Stimulated activated naive CD8-positive, alpha-beta T cell treated with anti-CD3 and anti-CD28 coated beads, Interleukin-15, amount 100 ng/mL, for 72 hours (primary cell): ENCODE measurements at regions not wholly inside any gene's neighbourhood (a gene's known extent, or its start where the extent isn't known, plus 50 kb on each side); places are given as distances from the start of the nearest gene placed in this dataset.
"Not testable (repeated sequence)": the region's sequence is repeated elsewhere in the genome, so short reads cannot be mapped to it uniquely, and the experiment has no call there.

Experiments
- ATAC-seq: fragments of 150-1000 bp; cut with Tn5 transposase; 2 replicates; pipeline ENCODE4 v1.10.0; 2021; ENCODE audit warnings: mild to moderate bottlenecking, moderate library complexity
- DNase-seq, 2 donors: peaks; one replicate each; pipeline ENCODE4 v3.0.0; 2021 to 2022
- H3K27ac Mint-ChIP-seq, 2 donors: one replicate each; pipeline ENCODE4 v1.8.0; 2022; ENCODE audit warnings: mild to moderate bottlenecking in 2 of 2, mixed read lengths in 2 of 2, moderate library complexity in 2 of 2
- H3K27me3 Mint-ChIP-seq: one replicate; pipeline ENCODE4 v1.8.0; 2022; ENCODE audit warnings: mixed read lengths
- H3K4me1 Mint-ChIP-seq: one replicate; pipeline ENCODE4 v1.8.0; 2022; ENCODE audit warnings: mild to moderate bottlenecking, mixed read lengths
- H3K4me3 Mint-ChIP-seq, 2 donors: one replicate each; pipeline ENCODE4 v1.8.0; 2022; ENCODE audit warnings: mild to moderate bottlenecking in 2 of 2, mixed read lengths in 2 of 2, moderate library complexity in 1 of 2
- H3K9me3 Mint-ChIP-seq, 2 donors: one replicate each; pipeline ENCODE4 v1.8.0; 2022; ENCODE audit warnings: mixed read lengths in 2 of 2

DNA sequence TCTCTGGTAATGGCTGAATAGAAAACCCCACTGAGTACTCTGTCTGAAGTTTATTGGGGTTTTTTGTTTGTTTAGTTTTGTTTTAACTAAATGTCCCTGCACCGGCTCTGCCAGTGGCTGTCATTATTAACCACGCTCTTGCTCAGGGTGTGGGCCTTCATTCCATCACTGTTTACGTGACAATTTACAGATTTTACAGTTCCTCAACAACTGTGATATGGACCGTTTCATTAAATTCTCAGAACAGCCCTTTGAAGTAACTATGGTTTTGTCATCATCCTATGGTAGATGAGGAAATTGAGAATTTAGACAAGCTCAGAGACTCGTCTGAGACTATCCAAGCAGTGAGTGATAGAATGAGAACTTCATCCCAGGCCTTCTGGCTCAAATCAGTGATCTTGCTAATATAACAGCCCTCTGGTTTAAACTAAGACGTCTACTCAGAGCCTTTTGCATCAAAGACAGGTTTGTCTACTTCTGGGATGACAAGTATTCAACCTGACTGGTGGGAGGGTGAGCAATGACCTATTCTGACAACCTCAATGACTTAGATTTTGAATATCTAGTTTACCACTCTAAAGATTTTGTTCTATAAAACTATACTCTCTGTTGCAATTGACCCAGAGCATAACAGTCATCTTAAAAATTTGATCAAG lies 77.3 kb upstream of the MAP3K1 start:
- Mint-ChIP-seq H3K9me3 (peaks cover 0 to 6% of the 10 kb centered on the region in 2 donors), H3K27me3 (no peaks in the 10 kb centered on the region), H3K27ac (no peak overlapping the region), H3K4me3 (peak overlapping the region in 1 of 2 donors; percentile 17), H3K4me1 (peaks cover 32% of the 10 kb centered on the region)
- ATAC-seq: no peak
- DNase-seq: no peak

DNA sequence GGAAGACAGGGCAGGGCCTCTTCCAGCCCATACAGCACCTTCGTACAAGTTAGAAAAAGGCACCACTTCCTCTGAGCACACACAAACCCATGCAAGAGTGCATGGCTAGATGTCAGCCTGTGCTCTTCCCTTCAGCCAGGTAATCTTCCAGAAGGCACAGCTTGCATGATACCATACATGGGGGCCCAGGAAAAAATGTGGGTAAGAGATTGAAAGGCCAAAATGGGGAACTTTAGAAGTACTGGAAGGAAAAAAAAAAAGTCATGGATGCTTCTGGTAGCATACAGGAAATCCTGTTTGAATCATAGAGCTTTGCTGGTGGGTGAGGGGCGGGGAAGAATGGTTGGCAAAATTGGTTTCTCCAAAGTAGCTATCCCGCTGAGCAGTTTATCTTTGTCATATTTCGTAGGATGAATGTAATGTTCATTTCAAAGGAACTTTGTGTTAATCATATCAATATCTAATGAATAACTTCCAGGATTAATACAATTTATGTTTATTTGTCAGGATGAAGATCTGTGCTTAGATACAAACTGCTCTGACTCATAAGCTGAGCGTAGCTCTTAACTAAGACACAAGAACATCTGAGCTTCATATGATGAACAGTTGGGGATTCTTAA lies 78.2 kb upstream of the MAP3K1 start:
- Mint-ChIP-seq H3K27me3 (no peaks in the 10 kb centered on the region), H3K9me3 (no peaks in the 10 kb centered on the region), H3K4me3 (peak overlapping the region in 1 of 2 donors; percentile 43), H3K4me1 (peaks cover 33% of the 10 kb centered on the region), H3K27ac (peak overlapping the region in 1 of 2 donors; percentile 85)
- ATAC-seq (peak; percentile 48), DNase-seq (peak in 1 of 2 donors; percentile 12)

DNA sequence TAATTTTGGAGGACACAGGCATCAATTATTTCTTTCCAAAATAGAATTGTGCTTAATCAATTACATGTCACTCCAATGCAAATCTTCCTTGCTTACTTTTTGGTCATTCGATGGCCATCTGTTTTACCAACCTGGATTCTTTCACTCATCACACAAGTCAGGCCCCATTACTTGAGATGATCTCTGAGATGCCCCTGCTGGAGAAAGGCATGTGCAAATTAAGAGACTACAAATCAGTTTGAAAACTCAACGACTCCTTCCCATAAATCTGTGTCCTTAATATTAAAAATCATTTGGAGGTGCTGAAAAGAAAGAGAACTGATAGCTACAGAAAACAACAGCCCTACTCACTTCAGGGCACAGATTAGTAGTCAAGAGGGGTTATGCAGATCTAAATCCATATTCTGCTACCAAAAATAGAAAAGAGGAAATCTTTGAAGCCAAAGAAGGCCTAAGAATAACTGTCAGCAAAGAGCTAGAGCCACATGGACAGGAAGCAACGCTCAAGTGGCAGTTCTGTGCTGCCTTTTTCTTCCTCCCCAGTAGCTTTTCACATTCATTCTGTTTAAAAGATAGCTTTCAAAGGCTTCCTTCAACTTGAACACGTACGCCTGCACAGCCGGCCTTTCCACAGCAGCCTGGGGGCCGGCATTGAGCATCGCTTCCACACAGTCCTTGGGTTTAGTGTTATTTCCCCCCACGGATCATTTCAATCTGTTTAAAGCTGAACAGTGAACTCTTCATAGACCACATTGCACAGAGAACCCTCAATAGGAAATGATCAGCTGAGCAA lies 79.3 kb upstream of the MAP3K1 start:
- DNase-seq (peak in 1 of 2 donors; percentile 5), ATAC-seq (peak; percentile 62)
- Mint-ChIP-seq H3K27ac (peak overlapping the region; percentile 85 to 89), H3K9me3 (peaks cover 0 to 3% of the 10 kb centered on the region in 2 donors), H3K4me1 (peaks cover 33% of the 10 kb centered on the region), H3K27me3 (no peaks in the 10 kb centered on the region), H3K4me3 (peak overlapping the region; percentile 3 to 43)

DNA sequence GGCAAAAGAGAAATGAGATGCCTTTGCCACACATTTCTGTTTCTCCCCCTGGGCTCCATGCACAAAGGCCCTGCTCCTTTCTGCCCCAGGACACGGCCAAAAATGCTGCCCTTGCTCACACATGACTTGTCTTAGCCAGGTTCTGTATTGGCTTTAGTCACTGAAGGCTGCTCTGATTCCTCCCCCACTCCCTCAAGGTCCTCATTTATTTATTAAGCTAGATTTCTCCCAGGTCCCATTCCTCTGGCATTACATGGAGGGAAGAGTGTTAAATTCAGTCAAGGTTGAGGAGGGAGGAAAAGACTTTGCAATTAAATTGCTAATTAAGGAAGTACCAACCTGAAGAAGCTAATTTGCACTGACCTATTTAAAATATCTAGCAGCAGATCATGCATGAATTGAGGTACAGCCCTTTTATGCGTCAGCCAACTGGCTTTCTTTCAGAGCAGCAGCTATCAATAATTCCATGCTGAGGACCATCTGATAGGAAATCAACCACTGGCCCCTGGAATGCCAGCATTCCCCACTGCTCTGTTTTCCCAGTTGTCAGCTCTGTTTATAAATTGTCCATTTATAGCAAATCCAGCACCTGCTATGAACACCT lies 81.2 kb upstream of the MAP3K1 start:
- ATAC-seq (no peak), DNase-seq (no peak)
- H3K4me1 Mint-ChIP-seq: peaks cover 33% of the 10 kb centered on the region
- no peak overlapping the region for H3K4me3 Mint-ChIP-seq
- H3K27me3 Mint-ChIP-seq: no peaks in the 10 kb centered on the region
- H3K27ac Mint-ChIP-seq: no peak overlapping the region
- H3K9me3 Mint-ChIP-seq: peaks cover 0 to 6% of the 10 kb centered on the region in 2 donors

- ATAC-seq (no peak), DNase-seq (no peak)
- no peak overlapping the region for H3K4me3 Mint-ChIP-seq
- peaks cover 0 to 6% of the 10 kb centered on the region in 2 donors for H3K9me3 Mint-ChIP-seq
- no peaks in the 10 kb centered on the region for H3K27me3 Mint-ChIP-seq
- H3K4me1 Mint-ChIP-seq: peaks cover 33% of the 10 kb centered on the region
- no peak overlapping the region for H3K27ac Mint-ChIP-seq
Measured at GRCh38 chr5:56733580-56733979, 81.8 kb upstream of the MAP3K1 start.

DNA sequence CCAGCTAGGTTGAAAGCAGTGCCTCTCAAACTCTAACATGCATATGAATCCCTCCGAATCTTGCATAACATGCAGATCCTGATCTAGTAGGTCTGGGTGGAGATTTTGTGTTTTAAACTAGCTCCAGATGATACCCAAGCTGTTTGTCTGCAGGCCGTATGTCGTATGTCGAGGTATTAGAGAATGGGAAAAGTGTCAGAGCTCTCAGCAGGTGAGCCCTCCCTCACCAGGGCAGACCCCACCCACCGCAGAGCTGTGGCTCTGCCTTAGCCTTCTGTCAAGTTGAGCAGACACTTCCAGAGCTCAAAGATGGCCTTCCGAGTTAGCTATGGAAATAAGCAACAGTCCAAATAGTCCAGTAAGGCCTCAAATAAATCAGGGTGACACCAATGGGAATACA lies 83.2 kb upstream of the MAP3K1 start:
- Mint-ChIP-seq H3K4me1 (peaks cover 29% of the 10 kb centered on the region), H3K27ac (no peak overlapping the region), H3K27me3 (no peaks in the 10 kb centered on the region), H3K4me3 (no peak overlapping the region), H3K9me3 (peaks cover 0 to 6% of the 10 kb centered on the region in 2 donors)
- DNase-seq (no peak), ATAC-seq (no peak)

DNA sequence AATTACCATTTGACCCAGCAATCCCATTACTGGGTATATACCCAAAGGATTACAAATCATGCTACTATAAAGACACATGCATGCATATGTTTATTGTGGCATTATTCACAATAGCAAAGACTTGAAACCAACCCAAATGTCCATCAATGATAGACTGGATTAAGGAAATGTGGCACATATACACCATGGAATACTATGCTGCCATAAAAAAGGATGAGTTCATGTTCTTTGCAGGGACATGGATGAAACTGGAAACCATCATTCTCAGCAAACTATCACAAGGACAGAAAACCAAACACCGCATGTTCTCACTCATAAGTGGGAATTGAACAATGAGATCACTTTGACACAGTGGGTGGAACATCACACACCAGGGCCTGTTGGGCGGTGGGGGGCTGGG lies 83.9 kb upstream of the MAP3K1 start:
- not testable (repeated sequence) for DNase-seq, H3K9me3 Mint-ChIP-seq, H3K27ac Mint-ChIP-seq, H3K27me3 Mint-ChIP-seq, H3K4me3 Mint-ChIP-seq, ATAC-seq
- peaks cover 23% of the 10 kb centered on the region for H3K4me1 Mint-ChIP-seq

DNA sequence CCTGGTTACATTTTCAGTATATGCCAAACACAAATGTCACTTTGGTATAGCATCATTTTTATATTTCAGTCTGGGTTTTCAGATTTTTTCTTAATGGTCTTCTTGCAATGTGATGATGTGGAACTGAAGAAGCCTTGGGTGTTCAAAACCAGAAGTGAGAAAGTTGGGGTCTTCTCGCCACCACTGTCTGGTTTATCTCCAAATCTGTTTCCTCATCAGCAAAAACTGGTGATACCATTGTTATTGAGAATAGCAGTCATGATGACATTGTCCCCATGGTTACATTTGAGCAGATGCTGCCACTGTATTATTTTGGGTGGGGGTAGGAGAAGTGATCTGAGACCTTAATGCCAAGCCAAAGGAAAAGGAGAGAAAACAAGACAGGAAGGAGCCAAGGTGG lies 85.9 kb upstream of the MAP3K1 start:
- H3K27ac Mint-ChIP-seq: peak overlapping the region in 1 of 2 donors; percentile 35
- peak; percentile 59 for ATAC-seq
- H3K9me3 Mint-ChIP-seq: peaks cover 0 to 6% of the 10 kb centered on the region in 2 donors
- no peaks in the 10 kb centered on the region for H3K27me3 Mint-ChIP-seq
- DNase-seq: peak in 1 of 2 donors; percentile 13
- peaks cover 12% of the 10 kb centered on the region for H3K4me1 Mint-ChIP-seq
- H3K4me3 Mint-ChIP-seq: no peak overlapping the region

DNA sequence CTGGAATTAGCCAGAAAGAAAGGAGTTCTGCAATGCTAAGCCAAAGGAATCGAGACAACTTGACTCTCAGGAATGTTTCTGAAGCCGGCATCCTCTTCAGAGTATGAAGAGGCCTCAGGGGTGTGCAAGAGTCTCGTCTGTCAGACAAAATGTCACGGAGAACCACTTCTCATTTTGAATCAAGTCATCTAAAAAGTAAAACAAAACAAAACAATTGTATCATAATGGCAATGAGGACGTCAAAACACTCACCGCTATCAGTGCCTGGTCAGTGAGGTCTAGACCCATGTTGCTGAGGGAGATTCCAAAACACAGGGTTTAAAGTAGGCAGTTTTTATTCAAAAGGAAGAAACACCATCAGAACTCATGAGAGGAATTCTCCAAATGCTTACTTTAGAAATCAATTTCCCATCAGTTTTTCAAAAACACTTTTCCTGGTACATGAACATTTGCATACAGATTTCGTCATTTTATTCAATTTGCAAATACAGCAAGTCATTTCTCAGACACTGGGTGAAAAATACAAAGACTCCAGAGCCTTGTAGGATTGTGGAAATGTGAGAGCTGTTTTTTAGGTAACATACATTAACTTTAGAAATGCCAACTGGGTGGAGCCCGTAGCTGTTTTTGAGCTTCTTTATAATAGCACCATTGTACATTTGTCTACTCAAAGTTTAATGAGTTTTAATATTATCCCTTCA lies 89.5 kb upstream of the MAP3K1 start:
- no peak overlapping the region for H3K4me3 Mint-ChIP-seq
- no peak overlapping the region for H3K27ac Mint-ChIP-seq
- ATAC-seq (no peak), DNase-seq (no peak)
- no peaks in the 10 kb centered on the region for H3K27me3 Mint-ChIP-seq
- no peaks in the 10 kb centered on the region for H3K4me1 Mint-ChIP-seq
- H3K9me3 Mint-ChIP-seq: peaks cover 0 to 1% of the 10 kb centered on the region in 2 donors

DNA sequence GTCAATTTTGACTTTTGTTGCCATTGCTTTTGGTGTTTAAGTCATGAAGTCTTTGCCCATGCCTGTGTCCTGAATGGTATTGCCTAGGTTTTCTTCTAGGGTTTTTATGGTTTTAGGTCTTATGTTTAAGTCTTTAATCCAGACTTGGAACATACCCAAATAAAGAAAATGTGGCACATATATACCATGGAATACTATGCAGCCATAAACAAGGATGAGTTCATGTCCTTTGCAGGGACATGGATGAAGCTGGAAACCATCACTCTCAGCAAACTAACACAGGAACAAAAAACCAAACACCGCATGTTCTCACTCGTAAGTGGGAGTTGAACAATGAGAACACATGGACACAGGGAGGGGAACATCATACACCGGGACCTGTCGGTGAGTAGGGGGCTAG lies 90.5 kb upstream of the MAP3K1 start:
- H3K4me1 Mint-ChIP-seq, H3K9me3 Mint-ChIP-seq, H3K27ac Mint-ChIP-seq, DNase-seq, H3K27me3 Mint-ChIP-seq, ATAC-seq, H3K4me3 Mint-ChIP-seq: not testable (repeated sequence)

DNA sequence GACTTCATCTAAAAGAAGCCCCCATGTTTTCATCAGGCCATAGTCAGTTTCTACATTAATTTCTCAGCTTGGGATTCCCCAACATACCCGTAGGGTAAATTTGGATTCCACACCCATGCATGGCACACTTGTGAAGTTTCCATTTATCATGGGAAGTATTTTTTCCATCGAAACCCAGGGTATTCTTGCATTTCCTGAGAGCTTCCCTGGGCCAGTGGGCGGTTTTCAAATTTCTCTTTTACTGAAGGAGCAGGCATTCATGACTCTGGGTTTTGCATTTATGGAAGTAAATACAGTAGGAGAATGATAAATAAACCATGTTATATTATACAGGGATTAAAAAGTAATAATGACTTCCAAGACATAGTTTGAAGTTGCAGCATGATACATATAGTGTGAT lies 93.0 kb upstream of the MAP3K1 start:
- DNase-seq: no peak
- Mint-ChIP-seq H3K4me3 (no peak overlapping the region), H3K27ac (no peak overlapping the region), H3K27me3 (no peaks in the 10 kb centered on the region), H3K9me3 (no peaks in the 10 kb centered on the region), H3K4me1 (no peaks in the 10 kb centered on the region)
- no peak for ATAC-seq

GRCh38 chr5:56717253-56717987 lies 97.9 kb upstream of the MAP3K1 start:
- no peak overlapping the region for H3K27ac Mint-ChIP-seq
- ATAC-seq (no peak), DNase-seq (no peak)
- no peak overlapping the region for H3K4me3 Mint-ChIP-seq
- no peaks in the 10 kb centered on the region for H3K27me3 Mint-ChIP-seq
- no peaks in the 10 kb centered on the region for H3K4me1 Mint-ChIP-seq
- H3K9me3 Mint-ChIP-seq: no peaks in the 10 kb centered on the region

DNA sequence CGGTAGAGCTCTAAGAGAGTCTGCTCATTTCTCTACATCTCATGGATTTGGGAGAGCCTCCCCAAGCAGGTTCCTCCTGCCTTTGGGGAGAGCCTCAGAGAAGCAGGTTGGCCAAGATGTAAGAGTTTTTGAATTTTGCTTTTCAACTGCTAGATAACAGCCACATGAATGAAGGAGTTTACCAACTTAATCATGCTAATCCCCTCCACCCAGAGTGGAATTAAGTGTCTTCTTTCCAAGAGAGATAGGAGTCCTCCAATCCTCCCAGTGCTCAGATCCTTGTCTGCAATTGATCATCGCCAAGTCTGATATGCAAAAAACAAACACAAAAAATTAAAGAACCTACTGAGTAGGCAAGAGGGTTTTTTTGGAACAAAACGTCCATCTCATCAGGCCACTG lies 99.4 kb upstream of the MAP3K1 start:
- Mint-ChIP-seq H3K4me1 (peaks cover 5% of the 10 kb centered on the region), H3K9me3 (no peaks in the 10 kb centered on the region), H3K4me3 (no peak overlapping the region), H3K27me3 (no peaks in the 10 kb centered on the region), H3K27ac (no peak overlapping the region)
- DNase-seq: no peak
- ATAC-seq: no peak

DNA sequence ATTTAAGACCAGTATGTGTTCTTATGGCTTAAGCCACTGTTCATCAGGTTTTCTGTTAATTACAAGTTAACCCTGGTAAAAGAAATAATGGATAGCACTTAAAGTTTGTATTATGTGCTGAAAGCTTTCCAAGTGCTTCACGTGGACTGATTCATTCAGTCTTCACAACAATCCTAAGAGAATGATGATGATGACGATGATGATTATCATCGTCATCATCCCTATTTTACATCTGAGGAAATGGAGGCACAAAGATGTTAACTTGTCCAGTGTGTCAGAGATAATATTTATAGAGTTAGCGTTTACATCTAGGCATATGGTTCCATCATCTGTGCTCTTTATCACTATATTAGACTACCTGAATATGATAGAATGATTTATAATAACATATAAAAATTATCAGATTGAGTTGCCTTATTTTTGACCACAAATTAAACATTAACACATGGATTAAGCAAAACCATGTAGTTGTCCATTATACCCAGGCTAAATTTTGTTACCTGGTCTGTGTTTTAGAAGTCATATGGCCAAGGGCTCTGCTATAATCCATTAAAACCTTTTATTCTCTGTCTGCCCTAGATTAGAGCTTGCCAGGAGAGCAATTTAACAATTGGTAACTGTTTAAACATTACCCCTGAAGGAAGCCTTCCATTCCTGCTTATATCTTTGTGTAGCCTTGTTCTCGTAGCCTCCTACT lies 102.3 kb upstream of the MAP3K1 start:
- DNase-seq: no peak
- H3K27me3 Mint-ChIP-seq: no peaks in the 10 kb centered on the region
- no peak for ATAC-seq
- H3K4me1 Mint-ChIP-seq: peaks cover 8% of the 10 kb centered on the region
- no peak overlapping the region for H3K4me3 Mint-ChIP-seq
- peaks cover 0 to 8% of the 10 kb centered on the region in 2 donors for H3K9me3 Mint-ChIP-seq
- no peak overlapping the region for H3K27ac Mint-ChIP-seq
